ENCODE measurements at regions not wholly inside any gene's neighbourhood (a gene's known extent, or its start where the extent isn't known, plus 50 kb on each side); places are given as distances from the start of the nearest gene placed in this dataset.
A peak's percentile ranks its signal among the peaks of the same experiment; 100 is the strongest.

- no peak overlapping the region for H3K4me3 ChIP-seq (ENCODE audit: low read depth, low read length)
- DNase-seq (ENCODE audit: low read depth) = no peak
- TF ChIP-seq CTCF (conservative IDR thresholded peaks at IDR 0.05; ENCODE audit: low read depth, low read length) = no peak
Observed at GRCh38 chr4:116952530-116953136, 132.7 kb downstream of the TRAM1L1 start.

GRCh38 chr4:116949856-116950255 lies 135.5 kb downstream of the TRAM1L1 start:
- TF ChIP-seq CTCF (conservative IDR thresholded peaks at IDR 0.05; ENCODE audit: low read depth, low read length) = no peak
- no peak overlapping the region for H3K4me3 ChIP-seq (ENCODE audit: low read depth, low read length)
- no peak for DNase-seq (ENCODE audit: low read depth)

DNA sequence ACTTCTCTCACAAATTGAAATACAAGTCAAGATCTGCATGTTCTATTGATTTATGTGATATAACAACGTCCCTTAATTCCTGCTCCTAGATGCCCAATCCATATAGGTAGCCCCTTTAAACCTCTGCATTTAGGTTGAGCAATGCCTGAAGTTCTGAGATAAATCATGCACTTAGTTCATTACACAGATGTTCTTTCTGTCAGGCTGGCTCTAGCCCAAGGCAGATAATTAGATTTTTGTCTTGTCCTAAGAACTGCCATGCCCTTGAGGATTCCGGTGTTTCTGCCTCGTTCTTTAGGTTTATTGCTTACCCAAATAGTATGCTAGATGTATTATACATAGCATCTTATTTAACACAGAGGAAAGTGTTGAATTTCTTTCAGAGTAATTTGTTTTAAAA lies 143.1 kb downstream of the TRAM1L1 start:
- no peak for DNase-seq (ENCODE audit: low read depth)
- TF ChIP-seq CTCF (conservative IDR thresholded peaks at IDR 0.05; ENCODE audit: low read depth, low read length) = no peak

DNA sequence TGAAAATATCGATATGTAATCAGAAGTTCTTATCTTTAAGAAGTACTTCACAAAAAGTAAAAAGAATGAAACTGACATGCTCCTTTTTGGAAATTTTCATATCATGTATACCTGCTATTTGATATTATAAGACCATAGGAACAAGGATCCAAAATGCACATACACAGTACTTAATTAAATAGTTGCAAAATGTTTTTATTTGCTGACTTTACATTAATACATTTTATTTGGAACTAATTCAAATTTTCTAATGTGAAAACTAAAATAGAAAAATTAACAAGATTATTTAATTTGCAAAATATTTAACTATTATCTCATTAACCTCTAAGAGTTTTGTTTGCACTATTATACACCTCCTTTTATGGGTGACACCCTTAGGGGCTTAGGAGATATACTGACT lies 155.0 kb downstream of the TRAM1L1 start:
- no peak for DNase-seq (ENCODE audit: low read depth)
- no peak for TF ChIP-seq CTCF (conservative IDR thresholded peaks at IDR 0.05; ENCODE audit: low read depth, low read length)
- H3K4me3 ChIP-seq (ENCODE audit: low read depth, low read length) = no peak overlapping the region

More for the DNA sequence above, 143.1 kb downstream of the TRAM1L1 start:
- no peak overlapping the region for H3K4me3 ChIP-seq (ENCODE audit: low read depth, low read length)

GRCh38 chr4:116926631-116927295 lies 158.6 kb downstream of the TRAM1L1 start:
- no peak for DNase-seq (ENCODE audit: low read depth)
- TF ChIP-seq CTCF (conservative IDR thresholded peaks at IDR 0.05; ENCODE audit: low read depth, low read length) = no peak
- H3K4me3 ChIP-seq (ENCODE audit: low read depth, low read length) = no peak overlapping the region

GRCh38 chr4:116925900-116926457 lies 159.4 kb downstream of the TRAM1L1 start:
- no peak for TF ChIP-seq CTCF (conservative IDR thresholded peaks at IDR 0.05; ENCODE audit: low read depth, low read length)
- peak overlapping the region; percentile 37 for H3K4me3 ChIP-seq (ENCODE audit: low read depth, low read length)
- DNase-seq (ENCODE audit: low read depth) = peak; percentile 3
